ENCODE measurements at regions not wholly inside any gene's neighbourhood (a gene's known extent, or its start where the extent isn't known, plus 50 kb on each side); places are given as distances from the start of the nearest gene placed in this dataset.

DNA sequence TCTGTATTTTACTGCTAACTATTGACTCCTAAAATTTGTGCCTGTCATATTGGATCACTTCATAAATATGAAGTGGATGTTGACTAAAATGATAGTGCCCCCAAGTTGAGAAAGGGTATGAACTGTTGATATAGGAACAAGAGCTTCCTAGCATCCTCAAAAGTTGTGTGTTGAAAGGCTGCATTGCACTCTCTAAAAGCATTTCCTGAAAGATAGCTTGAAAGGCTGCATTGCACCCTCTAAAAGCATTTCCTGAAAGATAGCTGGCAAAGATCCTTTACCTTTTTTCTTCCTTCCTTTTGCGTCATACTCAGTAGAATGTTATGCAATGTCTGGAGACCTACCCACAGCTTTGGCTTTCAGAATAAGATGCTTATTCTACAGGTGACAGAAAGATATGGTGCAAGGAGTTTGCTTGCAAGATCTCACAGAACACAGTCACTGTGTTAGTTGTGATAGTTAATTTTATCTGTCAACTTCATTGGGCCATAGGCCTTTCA is 274.6 kb upstream of the GALNTL6 start:
- Histone ChIP-seq H3K4me1 (ENCODE audit: control insufficient read depth in 5 of 5, insufficient read depth in 5 of 5, low read length in 5 of 5) (no peaks in the 10 kb centered on the region), H3K9me3 (ENCODE audit: control insufficient read depth in 4 of 4, insufficient read depth in 3 of 4, low read length in 3 of 4) (no peaks in the 10 kb centered on the region), H3K4me3 (no peak overlapping the region), H3K9ac (ENCODE audit: insufficient read depth in 1 of 2, low read length in 2 of 2) (no peak overlapping the region), H3K27me3 (ENCODE audit: control insufficient read depth in 3 of 3, insufficient read depth in 3 of 3, low read length in 2 of 3) (no peaks in the 10 kb centered on the region), H3K36me3 (ENCODE audit: control insufficient read depth in 4 of 4, insufficient read depth in 4 of 4, low read length in 4 of 4) (no peaks in the 10 kb centered on the region), H3K27ac (ENCODE audit: low read depth in 1 of 2, low read length in 1 of 2) (no peak overlapping the region)
- 24 to 26% methylated on average over 1 of the region's 1 CpG for WGBS, 2 donors
- DNase-seq (no peak), ATAC-seq (ENCODE audit: insufficient read depth, low FRiP score) (no peak)
- TF ChIP-seq, protein P1, sequence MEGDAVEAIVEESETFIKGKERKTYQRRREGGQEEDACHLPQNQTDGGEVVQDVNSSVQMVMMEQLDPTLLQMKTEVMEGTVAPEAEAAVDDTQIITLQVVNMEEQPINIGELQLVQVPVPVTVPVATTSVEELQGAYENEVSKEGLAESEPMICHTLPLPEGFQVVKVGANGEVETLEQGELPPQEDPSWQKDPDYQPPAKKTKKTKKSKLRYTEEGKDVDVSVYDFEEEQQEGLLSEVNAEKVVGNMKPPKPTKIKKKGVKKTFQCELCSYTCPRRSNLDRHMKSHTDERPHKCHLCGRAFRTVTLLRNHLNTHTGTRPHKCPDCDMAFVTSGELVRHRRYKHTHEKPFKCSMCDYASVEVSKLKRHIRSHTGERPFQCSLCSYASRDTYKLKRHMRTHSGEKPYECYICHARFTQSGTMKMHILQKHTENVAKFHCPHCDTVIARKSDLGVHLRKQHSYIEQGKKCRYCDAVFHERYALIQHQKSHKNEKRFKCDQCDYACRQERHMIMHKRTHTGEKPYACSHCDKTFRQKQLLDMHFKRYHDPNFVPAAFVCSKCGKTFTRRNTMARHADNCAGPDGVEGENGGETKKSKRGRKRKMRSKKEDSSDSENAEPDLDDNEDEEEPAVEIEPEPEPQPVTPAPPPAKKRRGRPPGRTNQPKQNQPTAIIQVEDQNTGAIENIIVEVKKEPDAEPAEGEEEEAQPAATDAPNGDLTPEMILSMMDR (IDR thresholded peaks at IDR 0.05; ENCODE audit: control extremely low read depth, extremely low read depth): no peak

- no peak for DNase-seq
- no peak for ATAC-seq (ENCODE audit: insufficient read depth, low FRiP score)
- 72 to 85% methylated on average over 1 of the region's 1 CpG for WGBS, 2 donors
- Histone ChIP-seq H3K4me3 (no peak overlapping the region), H3K9ac (ENCODE audit: insufficient read depth in 1 of 2, low read length in 2 of 2) (no peak overlapping the region), H3K36me3 (ENCODE audit: control insufficient read depth in 4 of 4, insufficient read depth in 4 of 4, low read length in 4 of 4) (no peaks in the 10 kb centered on the region), H3K27me3 (ENCODE audit: control insufficient read depth in 3 of 3, insufficient read depth in 3 of 3, low read length in 2 of 3) (no peaks in the 10 kb centered on the region), H3K4me1 (ENCODE audit: control insufficient read depth in 5 of 5, insufficient read depth in 5 of 5, low read length in 5 of 5) (no peaks in the 10 kb centered on the region), H3K9me3 (ENCODE audit: control insufficient read depth in 4 of 4, insufficient read depth in 3 of 4, low read length in 3 of 4) (no peaks in the 10 kb centered on the region), H3K27ac (ENCODE audit: low read depth in 1 of 2, low read length in 1 of 2) (no peak overlapping the region)
- TF ChIP-seq, protein P1 (IDR thresholded peaks at IDR 0.05; ENCODE audit: control extremely low read depth, extremely low read depth): no peak
Measured at GRCh38 chr4:171534391-171534790, 278.8 kb upstream of the GALNTL6 start.

DNA sequence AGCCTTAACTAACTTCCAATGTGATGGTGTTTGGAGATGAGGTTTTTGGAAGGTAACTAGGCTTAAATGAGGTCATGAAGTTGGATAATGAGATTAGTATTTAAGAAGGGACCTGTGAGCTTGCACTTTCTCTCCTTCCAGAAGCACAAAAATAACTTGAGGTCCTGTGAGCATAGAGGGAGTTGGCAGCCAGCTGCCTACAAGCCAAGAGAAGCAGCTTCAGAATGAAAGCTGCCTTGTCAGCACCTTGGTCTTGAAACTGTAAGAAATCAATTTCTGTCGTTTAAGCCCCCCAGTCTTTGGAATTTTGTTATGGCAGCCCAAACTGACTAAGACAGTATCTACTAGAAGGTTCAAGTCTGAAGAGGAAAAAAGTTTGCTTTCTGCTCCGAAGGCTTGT is 280.2 kb upstream of the GALNTL6 start:
- H3K9me3 ChIP-seq (ENCODE audit: control insufficient read depth in 4 of 4, insufficient read depth in 3 of 4, low read length in 3 of 4): no peaks in the 10 kb centered on the region
- H3K27me3 ChIP-seq (ENCODE audit: control insufficient read depth in 3 of 3, insufficient read depth in 3 of 3, low read length in 2 of 3): no peaks in the 10 kb centered on the region
- WGBS, 2 donors: 77 to 84% methylated on average over 2 of the region's 2 CpGs
- H3K36me3 ChIP-seq (ENCODE audit: control insufficient read depth in 4 of 4, insufficient read depth in 4 of 4, low read length in 4 of 4): no peaks in the 10 kb centered on the region
- H3K4me1 ChIP-seq (ENCODE audit: control insufficient read depth in 5 of 5, insufficient read depth in 5 of 5, low read length in 5 of 5): no peaks in the 10 kb centered on the region
- no peak for DNase-seq
- ATAC-seq (ENCODE audit: insufficient read depth, low FRiP score): no peak
- no peak overlapping the region for H3K4me3 ChIP-seq
- TF ChIP-seq, protein P1 (IDR thresholded peaks at IDR 0.05; ENCODE audit: control extremely low read depth, extremely low read depth): no peak
- H3K9ac ChIP-seq (ENCODE audit: insufficient read depth in 1 of 2, low read length in 2 of 2): no peak overlapping the region
- H3K27ac ChIP-seq (ENCODE audit: low read depth in 1 of 2, low read length in 1 of 2): no peak overlapping the region

DNA sequence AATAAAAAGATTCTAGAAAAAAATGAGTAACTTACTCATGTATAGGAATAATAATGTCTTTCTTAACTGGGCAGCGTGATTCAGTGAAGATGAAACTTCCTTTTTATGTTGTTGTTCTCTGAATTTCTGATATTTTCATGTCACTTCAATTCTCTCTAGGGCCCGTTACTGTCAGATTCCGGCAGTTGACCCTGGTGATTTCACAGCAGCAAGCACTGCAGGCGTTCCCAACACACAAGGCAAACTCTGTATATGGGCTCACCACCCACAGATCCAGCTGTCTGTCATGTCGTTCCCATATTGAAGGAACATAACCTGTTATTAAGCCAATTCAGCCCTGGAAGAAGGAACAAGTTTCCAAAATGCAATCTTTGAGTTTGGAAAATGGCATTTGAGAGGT is 288.3 kb upstream of the GALNTL6 start:
- no peak for DNase-seq
- no peaks in the 10 kb centered on the region for H3K9me3 ChIP-seq (ENCODE audit: control insufficient read depth in 4 of 4, insufficient read depth in 3 of 4, low read length in 3 of 4)
- H3K9ac ChIP-seq (ENCODE audit: insufficient read depth in 1 of 2, low read length in 2 of 2): no peak overlapping the region
- H3K27ac ChIP-seq (ENCODE audit: low read depth in 1 of 2, low read length in 1 of 2): no peak overlapping the region
- no peaks in the 10 kb centered on the region for H3K36me3 ChIP-seq (ENCODE audit: control insufficient read depth in 4 of 4, insufficient read depth in 4 of 4, low read length in 4 of 4)
- no peak overlapping the region for H3K4me3 ChIP-seq
- TF ChIP-seq, protein P1 (IDR thresholded peaks at IDR 0.05; ENCODE audit: control extremely low read depth, extremely low read depth): no peak
- no peaks in the 10 kb centered on the region for H3K27me3 ChIP-seq (ENCODE audit: control insufficient read depth in 3 of 3, insufficient read depth in 3 of 3, low read length in 2 of 3)
- 74 to 79% methylated on average over 5 of the region's 5 CpGs for WGBS, 2 donors
- ATAC-seq (ENCODE audit: insufficient read depth, low FRiP score): no peak
- H3K4me1 ChIP-seq (ENCODE audit: control insufficient read depth in 5 of 5, insufficient read depth in 5 of 5, low read length in 5 of 5): no peaks in the 10 kb centered on the region
